ENCODE measurements at regions not wholly inside any gene's neighbourhood (a gene's known extent, or its start where the extent isn't known, plus 50 kb on each side); places are given as distances from the start of the nearest gene placed in this dataset.
A peak's percentile ranks its signal among the peaks of the same experiment; 100 is the strongest.

- no peak overlapping the region for H3K4me3 ChIP-seq (ENCODE audit: control insufficient read depth, low read depth, low read length)
- no peak for TF ChIP-seq CTCF (conservative IDR thresholded peaks at IDR 0.05; ENCODE audit: control insufficient read depth, insufficient read depth, low read depth, low read length)
- DNase-seq (ENCODE audit: low read depth) = no peak
Observed at GRCh38 chr9:113708821-113709713, 167.0 kb upstream of the ZNF618 start.

- DNase-seq (ENCODE audit: low read depth) = no peak
- no peak for TF ChIP-seq CTCF (conservative IDR thresholded peaks at IDR 0.05; ENCODE audit: control insufficient read depth, insufficient read depth, low read depth, low read length)
- H3K4me3 ChIP-seq (ENCODE audit: control insufficient read depth, low read depth, low read length) = no peak overlapping the region
Observed at GRCh38 chr9:113709721-113710120, 166.4 kb upstream of the ZNF618 start.

- no peak for DNase-seq (ENCODE audit: low read depth)
- no peak for TF ChIP-seq CTCF (conservative IDR thresholded peaks at IDR 0.05; ENCODE audit: control insufficient read depth, insufficient read depth, low read depth, low read length)
- H3K4me3 ChIP-seq (ENCODE audit: control insufficient read depth, low read depth, low read length) = no peak overlapping the region
Observed at GRCh38 chr9:113711251-113711650, 164.9 kb upstream of the ZNF618 start.

GRCh38 chr9:113712053-113712452 is 164.1 kb upstream of the ZNF618 start:
- TF ChIP-seq CTCF (conservative IDR thresholded peaks at IDR 0.05; ENCODE audit: control insufficient read depth, insufficient read depth, low read depth, low read length) = no peak
- DNase-seq (ENCODE audit: low read depth) = peak; percentile 48
- H3K4me3 ChIP-seq (ENCODE audit: control insufficient read depth, low read depth, low read length) = no peak overlapping the region

GRCh38 chr9:113715086-113715485 is 161.0 kb upstream of the ZNF618 start:
- DNase-seq (ENCODE audit: low read depth) = peak; percentile 55
- no peak for TF ChIP-seq CTCF (conservative IDR thresholded peaks at IDR 0.05; ENCODE audit: control insufficient read depth, insufficient read depth, low read depth, low read length)

GRCh38 chr9:113719919-113720318 is 156.2 kb upstream of the ZNF618 start:
- no peak for DNase-seq (ENCODE audit: low read depth)
- H3K4me3 ChIP-seq (ENCODE audit: control insufficient read depth, low read depth, low read length) = no peak overlapping the region
- no peak for TF ChIP-seq CTCF (conservative IDR thresholded peaks at IDR 0.05; ENCODE audit: control insufficient read depth, insufficient read depth, low read depth, low read length)

More at GRCh38 chr9:113715086-113715485, 161.0 kb upstream of the ZNF618 start:
- H3K4me3 ChIP-seq (ENCODE audit: control insufficient read depth, low read depth, low read length) = no peak overlapping the region
